T47D (cell line): ENCODE measurements at regions not wholly inside any gene's neighbourhood (a gene's known extent, or its start where the extent isn't known, plus 50 kb on each side); places are given as distances from the start of the nearest gene placed in this dataset.
A peak's percentile ranks its signal among the peaks of the same experiment; 100 is the strongest.
"Not testable (repeated sequence)": the region's sequence is repeated elsewhere in the genome, so short reads cannot be mapped to it uniquely, and the experiment has no call there.

ENCODE experiments used
- DNase-seq, 2 experiments: peaks; one replicate each; pipeline versions ENCODE4 v3.0.0 to v3.0.0-alpha.2; 2011 to 2012; ENCODE audit warnings: low read depth in 1 of 2, low spot score in 1 of 2
- JUND ChIP-seq: IDR thresholded peaks from 2 replicates; pipeline ENCODE4 v1.6.1; 2012; ENCODE audit warnings: low read depth
- in situ Hi-C: cut with HindIII; loops from 2 replicates; pipeline ENCODE4 v1.10.0; 2016; ENCODE audit warnings: low sequenced_read_pairs, low pct_unique_long_range_greater_than_20kb

GRCh38 chr20:39716796-39717341 is 754.7 kb downstream of the DHX35 start:
- DNase-seq = no peak
- TF ChIP-seq JUND = no peak
- in situ Hi-C loops = no loop called here

GRCh38 chr20:39713076-39713840 is 751.1 kb downstream of the DHX35 start:
- no peak for TF ChIP-seq JUND
- in situ Hi-C loops = no loop called here
- DNase-seq = no peak

- no peak for DNase-seq
- in situ Hi-C loops = no loop called here
- TF ChIP-seq JUND = no peak
These were observed 744.1 kb downstream of the DHX35 start for GRCh38 chr20:39706184-39706663.

GRCh38 chr20:39705032-39705431 is 742.9 kb downstream of the DHX35 start:
- in situ Hi-C loops = no loop called here
- no peak for DNase-seq
- no peak for TF ChIP-seq JUND

GRCh38 chr20:39703357-39703756 is 741.2 kb downstream of the DHX35 start:
- in situ Hi-C loops, DNase-seq: not testable (repeated sequence)

GRCh38 chr20:39702701-39703349 is 740.7 kb downstream of the DHX35 start:
- DNase-seq = no peak
- in situ Hi-C loops = no loop called here
- TF ChIP-seq JUND = no peak

- DNase-seq = no peak
- in situ Hi-C loops = no loop called here
- no peak for TF ChIP-seq JUND
These were observed 738.4 kb downstream of the DHX35 start for GRCh38 chr20:39700528-39700927.

GRCh38 chr20:39699166-39699725 is 737.1 kb downstream of the DHX35 start:
- no peak for TF ChIP-seq JUND
- DNase-seq = no peak
- in situ Hi-C loops = no loop called here

- in situ Hi-C loops = no loop called here
- DNase-seq = no peak
- no peak for TF ChIP-seq JUND
These were observed 736.6 kb downstream of the DHX35 start for GRCh38 chr20:39698752-39699151.

- TF ChIP-seq JUND = no peak
- in situ Hi-C loops = no loop called here
- no peak for DNase-seq
These were observed 729.2 kb downstream of the DHX35 start for GRCh38 chr20:39691151-39691862.

GRCh38 chr20:39676857-39677391 is 714.8 kb downstream of the DHX35 start:
- DNase-seq = peak in 1 of 2 experiments; percentile 18
- in situ Hi-C loops = no loop called here
- TF ChIP-seq JUND = no peak

- no peak for TF ChIP-seq JUND
- no peak for DNase-seq
- in situ Hi-C loops = no loop called here
These were observed 714.1 kb downstream of the DHX35 start for GRCh38 chr20:39676241-39676640.
